ENCODE measurements at regions not wholly inside any gene's neighbourhood (a gene's known extent, or its start where the extent isn't known, plus 50 kb on each side); places are given as distances from the start of the nearest gene placed in this dataset.

GRCh38 chr13:40388617-40389016 is 277.8 kb downstream of the FOXO1 start:
- no peak for DNase-seq (ENCODE audit: low spot score)

- no peak for DNase-seq (ENCODE audit: low spot score)
Observed at GRCh38 chr13:40389081-40389641, 277.3 kb downstream of the FOXO1 start.

GRCh38 chr13:40390401-40390916 is 276.0 kb downstream of the FOXO1 start:
- no peak for DNase-seq (ENCODE audit: low spot score)

- DNase-seq (ENCODE audit: low spot score), result no peak
Observed at GRCh38 chr13:40391788-40392187, 274.7 kb downstream of the FOXO1 start.

- no peak for DNase-seq (ENCODE audit: low spot score)
Observed at GRCh38 chr13:40394304-40394985, 272.0 kb downstream of the FOXO1 start.

- DNase-seq (ENCODE audit: low spot score), result no peak
Observed at GRCh38 chr13:40398065-40398464, 268.4 kb downstream of the FOXO1 start.

- no peak for DNase-seq (ENCODE audit: low spot score)
Observed at GRCh38 chr13:40399756-40400155, 266.7 kb downstream of the FOXO1 start.

GRCh38 chr13:40401911-40402776 is 264.3 kb downstream of the FOXO1 start:
- peak; percentile 94 for DNase-seq (ENCODE audit: low spot score)

GRCh38 chr13:40402931-40403431 is 263.5 kb downstream of the FOXO1 start:
- DNase-seq (ENCODE audit: low spot score), result peak; percentile 62

GRCh38 chr13:40403509-40404241 is 262.8 kb downstream of the FOXO1 start:
- DNase-seq (ENCODE audit: low spot score), result no peak

GRCh38 chr13:40404407-40404806 is 262.0 kb downstream of the FOXO1 start:
- DNase-seq (ENCODE audit: low spot score), result no peak

- DNase-seq (ENCODE audit: low spot score), result no peak
Observed at GRCh38 chr13:40404967-40405716, 261.3 kb downstream of the FOXO1 start.

GRCh38 chr13:40406405-40407120 is 259.9 kb downstream of the FOXO1 start:
- peak; percentile 56 for DNase-seq (ENCODE audit: low spot score)

- no peak for DNase-seq (ENCODE audit: low spot score)
Observed at GRCh38 chr13:40407567-40407966, 258.9 kb downstream of the FOXO1 start.

- DNase-seq (ENCODE audit: low spot score), result no peak
Observed at GRCh38 chr13:40408602-40409001, 257.8 kb downstream of the FOXO1 start.

GRCh38 chr13:40409278-40409677 is 257.2 kb downstream of the FOXO1 start:
- DNase-seq (ENCODE audit: low spot score), result no peak

- DNase-seq (ENCODE audit: low spot score), result no peak
Observed at GRCh38 chr13:40410315-40410714, 256.1 kb downstream of the FOXO1 start.

- DNase-seq (ENCODE audit: low spot score), result no peak
Observed at GRCh38 chr13:40420160-40420740, 246.2 kb downstream of the FOXO1 start.

- DNase-seq (ENCODE audit: low spot score), result no peak
Observed at GRCh38 chr13:40422588-40423235, 243.7 kb downstream of the FOXO1 start.

- no peak for DNase-seq (ENCODE audit: low spot score)
Observed at GRCh38 chr13:40428354-40428753, 238.1 kb downstream of the FOXO1 start.
